Head of caudate nucleus (tissue), 42 donors: ENCODE measurements at regions not wholly inside any gene's neighbourhood (a gene's known extent, or its start where the extent isn't known, plus 50 kb on each side); places are given as distances from the start of the nearest gene placed in this dataset.
A peak's percentile ranks its signal among the peaks of the same experiment; 100 is the strongest.

ENCODE experiments used
- DNase-seq, 42 donors: peaks; one replicate each; pipeline versions ENCODE4 v3.0.0 to v3.0.0-alpha.2; 2020 to 2021; ENCODE audit warnings: mixed read lengths in 7 of 42
- intact Hi-C: fragments of 100-400 bp; cut with DNase I; formaldehyde crosslinking; loops from one replicate; pipeline ENCODE4 v1.15.0; 2022

- no peak for DNase-seq
- intact Hi-C loops = no loop called here
Observed at GRCh38 chr1:105700723-105701122, 1355.8 kb upstream of the PRMT6 start.

DNA sequence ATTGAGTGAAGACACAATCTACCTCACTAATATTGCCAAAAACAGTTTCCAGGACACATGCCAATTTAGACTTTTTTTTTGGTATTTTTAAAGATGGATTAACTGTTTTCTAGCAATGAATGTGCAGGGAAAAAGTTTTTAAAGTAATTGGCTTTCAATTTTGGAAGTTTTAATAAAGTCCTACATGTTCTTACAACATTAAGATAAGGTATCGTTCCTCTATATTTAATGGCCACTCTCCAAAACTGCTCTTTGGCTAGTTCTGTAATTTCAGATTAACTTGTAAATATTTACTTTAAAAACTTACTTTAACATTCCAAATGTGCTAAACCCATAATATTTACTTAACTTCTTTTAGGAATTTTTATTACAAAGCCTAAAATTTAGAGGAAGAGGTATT is 1332.2 kb upstream of the PRMT6 start:
- intact Hi-C loops = no loop called here
- no peak for DNase-seq

DNA sequence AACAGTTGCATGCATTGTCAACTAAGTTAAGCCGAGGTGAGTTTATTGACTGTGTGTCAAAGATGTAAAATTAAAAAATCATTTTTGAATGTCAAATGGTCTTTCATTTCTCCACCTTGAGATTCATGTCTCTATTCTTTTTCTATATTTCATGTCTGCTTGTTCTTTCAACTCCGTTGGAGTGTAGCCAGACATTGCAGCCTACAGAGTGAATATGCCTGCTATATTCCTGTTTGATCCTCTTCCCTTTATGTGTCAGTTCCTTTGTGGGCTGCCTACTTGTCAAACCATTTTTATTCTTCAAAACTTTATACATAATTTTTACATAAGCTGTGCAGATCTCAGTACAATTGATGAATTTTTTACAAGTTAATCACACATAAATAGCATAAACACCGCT is 1325.8 kb upstream of the PRMT6 start:
- intact Hi-C loops = no loop called here
- peak in 11 of 42 donors; percentile 8 to 68 (median 28) for DNase-seq

GRCh38 chr1:105736349-105736748 is 1320.1 kb upstream of the PRMT6 start:
- DNase-seq = no peak
- intact Hi-C loops = no loop called here

GRCh38 chr1:105779727-105780126 is 1276.7 kb upstream of the PRMT6 start:
- intact Hi-C loops = no loop called here

DNA sequence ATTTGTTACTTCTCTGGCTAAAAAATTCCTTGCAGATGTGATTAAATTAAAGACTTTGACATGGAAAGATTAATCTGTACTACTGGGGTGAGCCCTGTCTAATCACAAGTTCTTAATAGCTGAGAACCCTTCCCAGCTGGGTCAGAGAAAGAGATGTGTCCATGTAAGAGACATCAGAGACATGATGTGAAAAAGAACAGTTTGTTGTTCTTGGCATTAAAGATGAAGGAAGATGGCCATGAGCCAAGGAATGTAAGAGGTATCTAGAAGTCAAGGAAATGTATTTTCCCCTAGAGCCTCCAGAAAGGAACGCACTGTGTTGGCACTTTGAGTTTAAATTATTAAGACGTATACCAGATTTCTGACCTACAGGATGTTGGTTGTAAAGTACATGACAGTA is 1271.5 kb upstream of the PRMT6 start:
- DNase-seq = no peak
- intact Hi-C loops = no loop called here

More at GRCh38 chr1:105779727-105780126, 1276.7 kb upstream of the PRMT6 start:
- DNase-seq = no peak

- DNase-seq = peak in 40 of 42 donors; percentile 11 to 78 (median 52)
- intact Hi-C loops = loop anchor here (5.0 kb wide), 1 partner anchor 1011 kb away; no protein-coding TSS in a partner anchor
Observed at GRCh38 chr1:105793536-105794146, 1262.8 kb upstream of the PRMT6 start.

DNA sequence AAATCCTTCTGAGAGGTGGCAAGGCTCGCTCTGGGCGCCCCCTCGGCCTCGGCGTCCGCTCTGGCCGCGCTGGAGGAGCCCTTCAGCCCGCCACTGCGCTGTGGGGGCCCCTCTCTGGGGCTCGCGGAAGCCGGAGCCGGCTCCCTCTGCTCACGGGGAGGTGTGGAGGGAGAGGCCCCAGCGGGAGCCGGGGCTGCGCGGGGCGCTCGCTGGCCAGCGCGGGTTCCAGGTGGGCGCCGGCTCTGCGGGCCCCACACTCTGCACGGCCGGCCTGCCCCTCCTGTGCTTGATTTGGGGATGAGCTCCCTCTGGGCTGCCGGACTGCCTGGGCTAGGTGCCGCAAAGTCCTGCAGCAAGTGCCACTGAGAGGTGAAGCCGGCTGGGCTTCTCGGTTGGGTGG is 1260.7 kb upstream of the PRMT6 start:
- intact Hi-C loops = no loop called here
- DNase-seq = peak in 1 of 42 donors; percentile 8

- DNase-seq = no peak
- intact Hi-C loops = no loop called here
Observed at GRCh38 chr1:105830571-105831146, 1225.8 kb upstream of the PRMT6 start.

GRCh38 chr1:105838071-105838470 is 1218.4 kb upstream of the PRMT6 start:
- intact Hi-C loops = no loop called here
- DNase-seq = no peak

DNA sequence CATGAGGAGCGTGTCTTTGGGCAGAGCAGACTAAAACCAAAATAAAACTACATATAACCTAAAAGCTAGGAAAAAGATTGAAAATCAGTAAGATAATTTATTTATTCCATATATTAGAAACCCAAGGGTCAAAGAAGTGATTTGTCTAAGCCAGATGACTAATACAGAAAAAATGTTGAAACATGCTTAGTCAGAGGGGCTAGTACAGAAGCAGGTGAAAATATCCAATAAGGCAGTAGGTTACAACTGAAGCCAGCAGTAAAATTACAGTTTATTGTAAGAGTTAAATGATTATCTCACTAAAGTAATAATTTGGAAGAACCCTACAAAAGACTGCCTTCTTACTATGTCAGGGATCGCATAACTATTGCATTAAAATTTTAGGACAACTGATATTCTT is 1190.9 kb upstream of the PRMT6 start:
- no peak for DNase-seq
- intact Hi-C loops = no loop called here

DNA sequence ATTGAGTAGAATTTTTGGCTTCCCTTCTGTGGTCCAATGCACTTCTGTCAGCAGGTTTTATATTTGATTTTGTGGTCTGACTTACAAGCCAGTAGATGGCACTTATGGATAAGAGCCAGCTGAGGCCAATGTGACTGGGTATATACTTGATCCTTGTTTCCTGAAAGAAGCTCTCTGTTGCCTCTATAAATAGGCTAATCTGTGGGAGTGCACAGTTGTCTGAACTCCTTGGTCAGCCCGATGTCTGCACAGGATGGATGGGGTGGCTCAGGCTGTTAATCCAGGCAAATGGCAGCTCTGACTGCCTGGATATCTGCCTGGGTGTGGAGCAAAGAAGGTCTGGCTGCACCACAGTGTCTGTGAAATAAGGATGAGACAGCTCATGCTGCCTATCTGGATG is 1183.7 kb upstream of the PRMT6 start:
- no peak for DNase-seq
- intact Hi-C loops = no loop called here

DNA sequence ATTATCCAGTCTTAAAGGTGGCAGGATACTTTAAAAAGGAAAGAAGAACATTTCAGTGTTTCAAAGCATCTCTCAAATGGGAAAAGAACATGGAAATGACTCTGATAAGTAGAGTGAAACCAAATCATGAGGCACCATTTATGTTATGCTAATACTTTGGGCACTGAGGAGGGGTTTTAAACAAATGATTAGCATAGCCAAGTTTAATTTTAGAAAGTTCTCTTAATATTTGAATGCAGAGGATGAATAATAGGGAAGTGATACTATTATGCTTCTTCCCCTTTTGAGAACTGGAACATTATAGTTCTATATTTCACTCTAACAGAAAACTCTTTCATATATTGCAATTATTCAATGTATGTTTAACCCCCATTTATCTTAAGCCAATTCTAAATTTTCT is 1181.9 kb upstream of the PRMT6 start:
- DNase-seq = no peak
- intact Hi-C loops = no loop called here

DNA sequence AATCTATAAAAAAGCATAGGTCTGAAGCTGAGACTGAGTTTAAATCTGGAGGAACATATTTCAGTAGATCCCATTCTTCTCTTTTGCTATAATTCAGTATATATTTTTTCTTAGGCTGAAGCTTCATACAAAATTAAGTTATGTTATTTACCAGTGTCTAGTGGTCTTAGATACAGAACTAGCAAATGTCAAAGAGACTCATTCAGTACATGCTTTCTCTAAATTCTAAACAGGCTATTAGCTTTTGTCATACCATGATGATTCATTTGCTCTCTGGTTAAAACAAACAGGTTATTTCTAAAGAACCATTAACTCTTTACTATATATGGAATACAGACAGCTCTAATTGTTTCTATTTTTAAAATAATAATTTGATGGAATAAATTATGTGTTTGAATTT is 1170.2 kb upstream of the PRMT6 start:
- no peak for DNase-seq
- intact Hi-C loops = no loop called here

DNA sequence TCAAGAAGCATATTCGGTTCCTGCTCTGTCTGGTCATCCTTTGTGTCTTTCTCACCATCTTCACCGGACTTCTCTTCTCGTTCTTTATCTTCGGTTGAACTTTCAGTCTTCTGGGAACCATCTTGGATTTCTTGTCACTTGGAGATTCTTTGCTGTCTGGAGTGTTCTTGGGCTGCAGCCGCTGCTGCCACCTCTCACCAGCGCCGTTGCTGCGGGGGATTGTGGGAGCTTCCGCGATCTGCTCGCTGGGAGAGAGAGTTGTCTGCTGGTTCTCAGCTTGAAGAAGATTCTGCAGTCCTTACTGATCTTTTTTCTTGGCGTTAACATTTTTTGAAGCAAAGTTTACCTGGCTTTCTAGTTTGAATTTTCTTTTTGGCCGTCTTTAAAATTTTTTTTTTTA is 1165.2 kb upstream of the PRMT6 start:
- DNase-seq = no peak
- intact Hi-C loops = no loop called here

GRCh38 chr1:105894006-105894405 is 1162.5 kb upstream of the PRMT6 start:
- DNase-seq = no peak
- intact Hi-C loops = no loop called here

- DNase-seq = no peak
- intact Hi-C loops = no loop called here
Observed at GRCh38 chr1:105909811-105910210, 1146.7 kb upstream of the PRMT6 start.

- no peak for DNase-seq
- intact Hi-C loops = no loop called here
Observed at GRCh38 chr1:105914403-105914802, 1142.1 kb upstream of the PRMT6 start.

- intact Hi-C loops = no loop called here
- DNase-seq = no peak
Observed at GRCh38 chr1:105934806-105935205, 1121.7 kb upstream of the PRMT6 start.

- intact Hi-C loops = no loop called here
- no peak for DNase-seq
Observed at GRCh38 chr1:105964879-105965278, 1091.6 kb upstream of the PRMT6 start.

DNA sequence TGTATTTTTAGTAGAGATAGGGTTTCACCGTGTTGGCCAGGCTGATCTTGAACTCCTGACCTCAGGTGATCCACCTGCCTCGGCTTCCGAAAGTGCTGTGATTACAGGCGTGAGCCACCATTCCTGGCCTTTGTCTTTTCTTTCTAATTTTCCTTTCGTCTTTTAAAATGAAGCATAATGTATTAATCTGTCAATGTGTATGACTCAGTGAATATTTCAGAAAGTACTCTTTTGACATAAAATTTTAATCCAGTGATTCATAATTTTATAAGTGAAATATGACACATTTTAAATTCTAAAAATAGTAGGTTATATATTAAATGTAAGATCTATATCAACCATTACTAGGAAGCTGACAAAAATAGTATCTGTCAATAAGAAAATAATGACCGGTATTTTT is 1059.0 kb upstream of the PRMT6 start:
- intact Hi-C loops = no loop called here

More for the DNA sequence above, 1059.0 kb upstream of the PRMT6 start:
- no peak for DNase-seq
